ENCODE measurements at regions not wholly inside any gene's neighbourhood (a gene's known extent, or its start where the extent isn't known, plus 50 kb on each side); places are given as distances from the start of the nearest gene placed in this dataset.

DNA sequence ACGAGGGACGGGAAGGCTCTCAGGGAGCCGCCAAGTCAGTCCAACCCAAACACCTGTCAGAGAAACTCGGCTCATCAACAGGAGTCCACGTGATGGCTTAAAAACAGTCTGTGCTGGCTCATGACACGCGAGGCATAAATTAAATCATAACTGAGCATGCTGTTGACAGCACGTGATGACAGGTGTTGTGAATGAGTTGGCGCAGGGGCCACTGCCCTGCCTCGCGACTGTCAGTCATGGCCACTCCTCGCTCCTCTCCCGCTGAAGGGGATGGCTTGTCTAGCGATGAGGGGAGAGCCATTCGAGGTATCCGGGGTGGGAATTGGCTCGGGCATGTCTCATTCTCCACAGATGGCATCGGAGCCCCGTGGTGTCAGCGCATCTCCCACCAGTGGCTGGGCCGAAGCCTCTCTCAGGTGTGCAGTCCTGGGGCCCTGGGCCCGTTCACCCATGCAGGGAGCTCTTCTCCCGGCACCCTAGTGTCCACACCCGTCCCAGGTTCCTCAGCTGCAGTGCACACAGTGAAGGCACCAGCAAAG lies 313.3 kb downstream of the BMP7 start:
- no peaks in the 10 kb centered on the region for H3K36me3 Mint-ChIP-seq (ENCODE audit: low read depth)
- ChIA-PET POLR2A (no interaction called here), CTCF (no interaction called here)
- H3K4me1 Mint-ChIP-seq = no peaks in the 10 kb centered on the region
- H3K4me3 Mint-ChIP-seq = no peak overlapping the region
- no peak for DNase-seq
- H3K27ac Mint-ChIP-seq = no peak overlapping the region
- H3K27me3 Mint-ChIP-seq = peaks cover 16% of the 10 kb centered on the region
- no peaks in the 10 kb centered on the region for H3K9me3 Mint-ChIP-seq

DNA sequence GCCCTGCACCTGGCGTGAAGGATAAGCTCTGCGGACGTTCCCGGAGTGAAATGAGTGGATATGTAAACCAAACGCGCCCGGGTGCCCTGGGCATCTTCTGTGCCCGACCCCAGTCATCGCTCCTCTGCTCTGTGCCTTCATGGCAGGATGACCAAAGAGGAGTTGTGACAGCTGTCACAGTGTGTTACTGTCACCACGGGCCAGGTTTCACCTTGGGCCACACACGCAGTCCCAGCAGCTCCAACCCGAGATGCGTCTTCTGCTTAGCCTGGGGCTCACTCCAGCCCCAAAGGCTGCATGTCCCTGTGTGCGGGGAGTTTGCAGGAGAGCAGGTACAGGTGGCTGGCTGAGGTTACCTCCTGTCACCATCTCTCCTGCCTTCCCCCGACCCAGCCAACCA lies 311.6 kb downstream of the BMP7 start:
- Mint-ChIP-seq H3K4me1 (no peaks in the 10 kb centered on the region), H3K36me3 (ENCODE audit: low read depth) (no peaks in the 10 kb centered on the region), H3K9me3 (no peaks in the 10 kb centered on the region), H3K27ac (no peak overlapping the region), H3K27me3 (peaks cover 25% of the 10 kb centered on the region), H3K4me3 (no peak overlapping the region)
- POLR2A ChIA-PET = no interaction called here
- CTCF ChIA-PET = interaction anchor here (1.3 kb wide), 1 partner anchor 36 kb away, joined by 3 read pairs; no protein-coding TSS in a partner anchor
- DNase-seq = no peak

DNA sequence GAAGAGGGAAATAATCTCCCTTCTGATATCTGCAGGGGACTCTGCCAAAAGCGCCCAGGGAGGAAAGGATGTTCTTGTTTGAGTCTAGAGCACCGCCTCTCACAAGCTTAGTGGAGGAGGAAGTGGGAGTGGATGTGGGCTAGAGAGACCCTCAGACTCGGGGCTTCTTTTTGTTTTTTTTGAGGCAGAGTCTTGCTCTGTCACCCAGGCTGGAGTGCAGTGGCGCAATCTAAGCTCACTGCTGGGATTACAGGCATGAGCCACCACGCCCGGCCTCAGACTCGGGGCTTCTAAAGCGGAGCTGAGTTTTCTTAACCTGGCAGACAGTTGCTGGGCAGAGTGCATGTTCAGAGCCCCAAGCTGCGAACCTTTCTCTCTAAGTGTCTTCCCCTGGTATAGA lies 310.8 kb downstream of the BMP7 start:
- CTCF ChIA-PET = interaction anchor here (0.5 to 1.3 kb wide), 2 partner anchors 35 to 317 kb away, joined by 3 read pairs; no protein-coding TSS in a partner anchor
- Mint-ChIP-seq H3K4me1 (no peaks in the 10 kb centered on the region), H3K9me3 (no peaks in the 10 kb centered on the region), H3K4me3 (no peak overlapping the region), H3K27me3 (peaks cover 26% of the 10 kb centered on the region), H3K36me3 (ENCODE audit: low read depth) (no peaks in the 10 kb centered on the region), H3K27ac (no peak overlapping the region)
- no peak for DNase-seq
- POLR2A ChIA-PET = no interaction called here

DNA sequence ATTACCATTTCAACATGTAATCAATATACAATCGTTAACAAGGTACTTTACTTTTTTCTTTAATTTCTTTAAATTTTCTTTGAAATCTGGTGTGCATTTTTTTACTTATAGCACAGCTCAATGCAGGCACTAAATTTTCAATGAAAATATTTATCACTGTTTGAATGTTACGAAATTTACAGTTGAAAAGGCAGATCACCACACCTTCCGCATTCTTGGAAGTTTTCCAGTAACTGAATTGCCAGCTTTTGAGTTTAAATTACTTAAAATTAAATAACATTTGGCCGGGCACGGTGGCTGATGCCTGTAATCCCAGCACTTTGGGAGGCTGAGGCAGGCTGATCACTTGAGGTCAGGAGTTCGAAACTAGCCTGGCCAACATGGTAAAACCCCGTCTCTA lies 309.9 kb downstream of the BMP7 start:
- Mint-ChIP-seq H3K4me1 (no peaks in the 10 kb centered on the region), H3K9me3 (no peaks in the 10 kb centered on the region), H3K27ac (no peak overlapping the region), H3K27me3 (peaks cover 22% of the 10 kb centered on the region), H3K36me3 (ENCODE audit: low read depth) (no peaks in the 10 kb centered on the region), H3K4me3 (no peak overlapping the region)
- DNase-seq = no peak
- ChIA-PET CTCF (no interaction called here), POLR2A (no interaction called here)

DNA sequence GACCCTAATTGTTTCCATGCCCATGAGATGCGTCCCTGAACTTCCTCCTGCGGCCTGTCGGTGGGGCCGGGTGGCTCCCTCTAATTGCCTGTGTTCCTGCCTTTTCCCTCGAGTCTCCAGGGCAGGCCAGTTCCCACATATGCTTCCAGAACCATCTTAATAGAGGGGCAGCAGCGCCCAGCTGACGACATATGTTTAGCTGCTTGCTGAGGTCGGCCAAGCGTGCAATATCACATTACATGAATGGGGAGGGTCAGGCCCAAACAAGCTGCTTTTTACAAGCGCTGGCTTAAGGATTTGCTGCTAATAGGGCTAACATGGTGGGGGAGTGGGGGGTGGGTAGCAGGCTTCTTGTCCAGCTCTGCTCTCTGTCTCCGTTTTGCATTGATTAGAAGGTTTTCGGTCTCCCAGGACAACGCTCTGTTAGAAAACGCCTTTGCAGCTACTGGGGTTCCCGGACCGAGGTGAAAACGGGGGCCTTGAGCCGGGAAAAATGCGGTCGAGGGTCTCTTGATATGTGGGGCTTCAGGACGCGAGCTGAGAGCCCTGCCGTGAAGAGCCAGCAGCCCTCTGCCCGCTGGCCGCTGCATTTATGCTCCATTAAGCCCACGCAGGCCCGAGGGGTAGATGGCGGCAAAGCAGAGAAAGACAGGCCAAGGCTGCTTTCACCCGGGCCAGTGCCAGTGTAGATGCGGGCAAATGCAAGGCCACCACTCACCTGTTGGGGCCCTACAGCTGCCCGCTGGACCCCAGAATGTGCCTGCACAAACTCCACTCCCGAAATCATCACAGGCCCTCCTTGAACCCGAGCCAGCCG lies 308.5 kb downstream of the BMP7 start:
- DNase-seq = no peak
- Mint-ChIP-seq H3K27me3 (peaks cover 27% of the 10 kb centered on the region), H3K4me3 (no peak overlapping the region), H3K9me3 (no peaks in the 10 kb centered on the region), H3K27ac (no peak overlapping the region), H3K36me3 (ENCODE audit: low read depth) (no peaks in the 10 kb centered on the region), H3K4me1 (no peaks in the 10 kb centered on the region)
- ChIA-PET CTCF (interaction anchor here (0.6 kb wide), 1 partner anchor 224 kb away, joined by 3 read pairs; no protein-coding TSS in a partner anchor), POLR2A (no interaction called here)

DNA sequence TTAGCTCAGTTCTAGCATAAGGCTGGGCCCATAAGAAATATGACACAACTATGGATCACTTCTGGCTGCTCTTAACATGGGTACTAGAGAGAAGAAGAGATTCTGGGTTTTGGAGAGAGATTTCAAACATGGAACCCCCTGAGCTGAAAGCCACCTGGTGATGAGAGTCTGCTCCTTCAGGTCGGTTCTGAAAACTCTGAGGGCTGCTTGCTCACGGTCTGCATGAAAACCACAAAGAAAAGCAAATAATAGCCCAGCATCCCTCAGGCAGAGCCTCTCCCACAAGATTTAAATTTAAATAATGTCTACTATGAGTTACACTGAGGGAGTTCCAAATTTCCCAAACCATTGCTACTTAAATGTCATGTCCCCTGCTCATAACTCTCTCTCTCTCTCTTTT lies 301.5 kb downstream of the BMP7 start:
- POLR2A ChIA-PET = no interaction called here
- H3K9me3 Mint-ChIP-seq = no peaks in the 10 kb centered on the region
- H3K4me1 Mint-ChIP-seq = no peaks in the 10 kb centered on the region
- DNase-seq = no peak
- H3K27me3 Mint-ChIP-seq = peaks cover 5% of the 10 kb centered on the region
- H3K4me3 Mint-ChIP-seq = no peak overlapping the region
- H3K36me3 Mint-ChIP-seq (ENCODE audit: low read depth) = no peaks in the 10 kb centered on the region
- H3K27ac Mint-ChIP-seq = no peak overlapping the region
- CTCF ChIA-PET = interaction anchor here (0.6 kb wide), 1 partner anchor 688 kb away, joined by 3 read pairs; no protein-coding TSS in a partner anchor

DNA sequence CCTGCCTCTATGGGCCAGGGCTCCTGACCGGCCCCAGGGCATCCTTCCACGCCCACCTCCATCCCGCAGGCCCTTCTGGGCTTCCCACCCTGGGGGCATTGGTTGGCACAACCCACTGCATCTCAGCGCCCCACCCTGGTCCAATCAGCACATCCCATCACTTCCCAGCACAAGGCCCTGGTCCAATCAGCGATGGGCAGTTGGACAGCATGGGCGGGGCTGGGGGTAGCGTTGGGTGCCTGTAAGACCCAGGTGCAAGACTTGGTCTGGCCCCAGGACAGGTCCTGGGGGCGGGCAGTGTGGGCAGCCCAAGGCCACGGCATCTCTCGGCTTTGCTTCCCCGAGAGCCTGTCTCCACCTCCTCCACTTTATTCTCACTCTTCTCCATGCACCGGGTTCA lies 298.5 kb downstream of the BMP7 start:
- ChIA-PET POLR2A (no interaction called here), CTCF (interaction anchor here (1.3 kb wide), 1 partner anchor 28 kb away, joined by 3 read pairs; no protein-coding TSS in a partner anchor)
- Mint-ChIP-seq H3K27me3 (peaks cover 8% of the 10 kb centered on the region), H3K27ac (no peak overlapping the region), H3K4me1 (no peaks in the 10 kb centered on the region), H3K4me3 (no peak overlapping the region), H3K36me3 (ENCODE audit: low read depth) (no peaks in the 10 kb centered on the region), H3K9me3 (no peaks in the 10 kb centered on the region)
- no peak for DNase-seq

DNA sequence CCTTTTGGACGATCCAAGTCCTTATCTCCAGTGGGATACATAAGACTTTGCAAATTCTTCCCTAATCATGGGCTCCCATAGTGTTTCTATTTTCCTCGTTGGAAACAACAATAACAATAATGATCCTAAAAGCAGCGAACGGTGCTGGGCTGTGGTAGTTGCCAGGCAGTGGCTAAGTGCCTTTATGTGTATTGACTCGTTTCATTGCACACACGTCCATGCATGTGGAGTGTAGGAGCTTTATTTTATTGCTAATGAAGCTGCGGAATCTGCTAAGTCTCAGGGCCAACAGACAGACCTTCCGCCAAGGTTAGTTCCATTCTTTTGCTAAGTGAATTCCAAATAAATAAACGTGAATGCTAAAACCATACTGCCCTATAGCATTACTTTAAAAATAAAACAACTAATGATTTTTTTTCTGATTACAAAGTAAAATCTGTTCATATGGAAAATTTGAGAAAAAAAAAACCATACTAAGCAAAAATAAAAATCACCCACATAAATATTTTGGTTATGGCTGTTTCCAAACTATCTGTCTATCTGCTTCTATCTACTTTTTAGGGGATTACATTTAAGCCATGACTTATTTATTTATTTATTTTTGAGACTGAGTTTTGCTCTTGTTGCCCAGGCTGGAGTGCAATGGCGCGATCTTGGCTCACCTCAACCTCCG lies 297.9 kb downstream of the BMP7 start:
- H3K36me3 Mint-ChIP-seq (ENCODE audit: low read depth) = no peaks in the 10 kb centered on the region

DNA sequence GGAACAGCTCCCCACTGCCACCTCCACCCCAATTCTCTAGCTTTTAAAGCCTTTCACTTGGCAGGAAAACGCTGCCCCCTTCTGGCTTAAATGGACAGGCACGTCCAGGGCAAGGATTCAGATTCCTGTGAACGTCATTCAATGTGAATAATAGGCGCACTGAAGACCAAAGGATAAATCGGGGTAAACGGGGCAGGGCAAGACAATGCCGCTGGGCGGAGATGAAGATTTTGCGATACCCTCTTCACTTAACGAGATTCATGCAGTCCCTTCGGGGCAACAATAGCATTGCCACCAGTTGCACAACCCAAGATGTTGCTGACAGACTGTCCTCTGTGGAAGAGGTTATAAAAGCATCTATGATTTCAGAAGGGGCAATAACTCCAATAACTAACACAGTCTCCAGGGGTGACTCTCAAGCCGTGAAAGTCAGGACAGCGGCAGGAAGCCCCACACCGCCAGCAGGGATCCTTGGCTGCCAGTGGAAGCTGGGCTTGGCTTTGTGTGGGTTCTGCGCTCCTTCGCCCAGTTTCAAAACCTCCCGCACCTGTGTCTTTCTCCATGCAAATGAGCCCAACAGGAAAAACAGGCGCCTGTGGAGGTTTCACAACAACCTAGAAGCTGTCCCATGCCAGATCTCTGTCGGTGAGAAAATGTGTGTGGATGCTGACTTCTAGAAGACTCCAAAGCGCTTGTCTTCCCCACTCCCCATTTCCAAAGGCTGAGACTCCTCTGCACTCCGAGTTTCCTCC lies 291.8 kb downstream of the BMP7 start:
- H3K27ac Mint-ChIP-seq = no peak overlapping the region
- DNase-seq = peak; percentile 41
- POLR2A ChIA-PET = no interaction called here
- H3K36me3 Mint-ChIP-seq (ENCODE audit: low read depth) = no peaks in the 10 kb centered on the region
- no peaks in the 10 kb centered on the region for H3K4me1 Mint-ChIP-seq
- no peaks in the 10 kb centered on the region for H3K9me3 Mint-ChIP-seq
- CTCF ChIA-PET = no interaction called here
- H3K4me3 Mint-ChIP-seq = no peak overlapping the region
- peaks cover 40% of the 10 kb centered on the region for H3K27me3 Mint-ChIP-seq

More for the DNA sequence above, 297.9 kb downstream of the BMP7 start:
- peaks cover 13% of the 10 kb centered on the region for H3K27me3 Mint-ChIP-seq
- no peaks in the 10 kb centered on the region for H3K9me3 Mint-ChIP-seq
- DNase-seq = no peak
- H3K4me3 Mint-ChIP-seq = no peak overlapping the region
- ChIA-PET CTCF (no interaction called here), POLR2A (no interaction called here)
- no peaks in the 10 kb centered on the region for H3K4me1 Mint-ChIP-seq
- no peak overlapping the region for H3K27ac Mint-ChIP-seq

DNA sequence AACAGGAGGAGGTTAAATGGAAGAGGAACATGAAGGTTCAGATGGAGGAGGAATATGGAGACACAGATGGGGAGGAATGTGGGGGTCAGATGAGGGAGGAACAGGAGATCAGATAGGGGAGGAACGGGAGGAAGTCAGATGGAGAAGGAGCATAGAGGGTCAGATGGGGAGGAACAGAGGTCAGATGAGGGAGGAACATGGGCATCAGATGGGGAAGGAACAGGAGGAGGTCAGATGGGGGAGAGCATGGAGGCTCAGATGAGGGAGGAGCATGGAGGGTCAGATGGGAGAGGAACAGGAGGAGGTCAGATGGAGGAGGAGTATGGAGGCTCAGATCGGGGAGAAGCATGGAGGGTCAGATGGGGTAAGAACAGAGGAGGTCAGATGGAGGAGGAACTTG lies 290.6 kb downstream of the BMP7 start:
- Mint-ChIP-seq H3K27ac (no peak overlapping the region), H3K9me3 (no peaks in the 10 kb centered on the region), H3K4me1 (no peaks in the 10 kb centered on the region), H3K4me3 (no peak overlapping the region), H3K27me3 (peaks cover 40% of the 10 kb centered on the region), H3K36me3 (ENCODE audit: low read depth) (no peaks in the 10 kb centered on the region)
- no peak for DNase-seq
- POLR2A ChIA-PET = no interaction called here
- CTCF ChIA-PET = no interaction called here

DNA sequence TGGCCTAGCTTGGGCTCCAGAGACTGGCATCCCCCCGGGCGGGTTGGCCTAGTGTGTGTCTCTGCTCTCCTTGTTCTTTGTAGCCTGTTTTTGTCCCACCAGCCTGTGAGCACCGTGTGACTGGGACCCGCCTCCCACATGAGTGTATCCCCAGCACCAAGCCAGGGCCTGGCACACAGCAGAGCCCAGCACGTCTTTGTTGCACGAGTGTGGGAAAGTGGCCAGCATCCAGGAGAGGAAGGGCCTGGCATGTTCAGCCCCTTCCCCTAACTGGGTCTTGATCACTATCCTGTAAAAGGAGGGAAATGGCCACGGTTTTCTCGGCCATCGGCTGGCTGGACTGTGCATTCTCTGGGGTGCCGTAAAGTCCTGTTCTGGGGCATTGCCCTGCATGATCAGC lies 290.1 kb downstream of the BMP7 start:
- Mint-ChIP-seq H3K36me3 (ENCODE audit: low read depth) (no peaks in the 10 kb centered on the region), H3K9me3 (no peaks in the 10 kb centered on the region), H3K27me3 (peaks cover 36% of the 10 kb centered on the region), H3K4me3 (no peak overlapping the region), H3K27ac (no peak overlapping the region), H3K4me1 (no peaks in the 10 kb centered on the region)
- no peak for DNase-seq
- POLR2A ChIA-PET = no interaction called here
- CTCF ChIA-PET = no interaction called here

DNA sequence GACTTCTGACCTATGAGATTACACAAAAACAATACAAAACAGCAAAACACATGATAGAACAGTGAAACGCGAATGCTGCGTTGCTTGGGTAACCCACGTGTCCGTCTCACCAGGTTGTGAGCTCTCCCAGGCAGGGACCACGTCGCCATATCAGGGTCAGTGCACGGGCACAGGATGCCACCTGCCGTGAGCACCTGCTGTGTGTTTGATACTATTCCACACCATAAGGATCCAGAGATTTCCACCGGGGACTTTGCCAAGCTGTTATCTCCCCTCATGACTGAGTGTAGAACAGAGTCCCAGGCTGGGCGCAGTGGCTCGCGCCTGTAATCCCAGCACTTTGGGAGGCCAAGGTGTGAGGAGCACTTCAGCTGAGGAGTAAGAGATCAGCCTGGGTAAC lies 288.0 kb downstream of the BMP7 start:
- POLR2A ChIA-PET = no interaction called here
- Mint-ChIP-seq H3K4me1 (no peaks in the 10 kb centered on the region), H3K27ac (no peak overlapping the region), H3K9me3 (no peaks in the 10 kb centered on the region), H3K27me3 (peaks cover 27% of the 10 kb centered on the region), H3K4me3 (no peak overlapping the region), H3K36me3 (ENCODE audit: low read depth) (no peaks in the 10 kb centered on the region)
- CTCF ChIA-PET = no interaction called here
- DNase-seq = no peak

DNA sequence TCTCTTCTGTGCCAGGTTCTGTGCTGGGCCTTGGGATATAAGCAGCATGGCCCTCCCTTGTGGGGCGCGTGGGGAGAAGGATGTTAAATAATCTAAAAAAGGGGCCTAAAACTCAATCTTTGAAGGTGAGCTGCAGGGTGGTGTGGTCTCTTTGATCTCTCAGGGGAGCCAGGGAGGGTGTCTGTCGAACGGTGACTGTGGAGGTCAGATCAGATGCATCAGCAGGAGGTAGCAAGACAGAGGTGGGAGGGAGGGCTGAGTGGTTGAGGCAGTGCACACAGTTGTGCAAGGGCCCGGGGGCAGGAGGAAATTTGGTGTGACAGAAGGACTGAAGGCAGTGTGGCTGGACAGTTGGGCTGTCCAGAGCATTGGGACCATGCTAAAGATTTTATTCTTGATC lies 287.3 kb downstream of the BMP7 start:
- no peaks in the 10 kb centered on the region for H3K9me3 Mint-ChIP-seq
- H3K4me3 Mint-ChIP-seq = no peak overlapping the region
- CTCF ChIA-PET = no interaction called here
- POLR2A ChIA-PET = no interaction called here
- no peaks in the 10 kb centered on the region for H3K4me1 Mint-ChIP-seq
- H3K27me3 Mint-ChIP-seq = peaks cover 20% of the 10 kb centered on the region
- no peak for DNase-seq
- H3K27ac Mint-ChIP-seq = no peak overlapping the region
- no peaks in the 10 kb centered on the region for H3K36me3 Mint-ChIP-seq (ENCODE audit: low read depth)
